ENCODE measurements at regions not wholly inside any gene's neighbourhood (a gene's known extent, or its start where the extent isn't known, plus 50 kb on each side); places are given as distances from the start of the nearest gene placed in this dataset.
"Not testable (repeated sequence)": the region's sequence is repeated elsewhere in the genome, so short reads cannot be mapped to it uniquely, and the experiment has no call there.

DNA sequence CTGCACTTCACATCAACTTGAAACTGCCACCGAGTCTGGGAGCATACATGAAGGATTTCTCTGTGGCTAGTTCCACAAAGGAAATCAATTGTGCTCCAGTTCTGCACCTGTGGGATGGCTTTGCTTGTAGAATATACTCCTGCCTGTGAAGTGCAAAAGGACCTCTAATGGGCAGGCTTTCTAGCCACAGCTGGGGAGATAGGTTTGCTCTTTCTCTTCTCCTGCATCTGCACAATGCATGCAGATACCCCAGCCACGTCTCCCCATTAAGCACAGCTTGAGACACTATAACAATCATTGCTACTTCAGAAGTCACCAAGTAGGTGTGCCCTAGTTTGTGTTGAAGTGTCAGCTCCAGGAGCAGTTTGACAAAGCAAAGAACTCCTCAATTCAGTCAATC, 364.6 kb downstream of the ZIC3 start:
- no peaks in the 10 kb centered on the region for H3K4me1 ChIP-seq
- no peaks in the 10 kb centered on the region for H3K36me3 ChIP-seq
- TF ChIP-seq, protein P1, sequence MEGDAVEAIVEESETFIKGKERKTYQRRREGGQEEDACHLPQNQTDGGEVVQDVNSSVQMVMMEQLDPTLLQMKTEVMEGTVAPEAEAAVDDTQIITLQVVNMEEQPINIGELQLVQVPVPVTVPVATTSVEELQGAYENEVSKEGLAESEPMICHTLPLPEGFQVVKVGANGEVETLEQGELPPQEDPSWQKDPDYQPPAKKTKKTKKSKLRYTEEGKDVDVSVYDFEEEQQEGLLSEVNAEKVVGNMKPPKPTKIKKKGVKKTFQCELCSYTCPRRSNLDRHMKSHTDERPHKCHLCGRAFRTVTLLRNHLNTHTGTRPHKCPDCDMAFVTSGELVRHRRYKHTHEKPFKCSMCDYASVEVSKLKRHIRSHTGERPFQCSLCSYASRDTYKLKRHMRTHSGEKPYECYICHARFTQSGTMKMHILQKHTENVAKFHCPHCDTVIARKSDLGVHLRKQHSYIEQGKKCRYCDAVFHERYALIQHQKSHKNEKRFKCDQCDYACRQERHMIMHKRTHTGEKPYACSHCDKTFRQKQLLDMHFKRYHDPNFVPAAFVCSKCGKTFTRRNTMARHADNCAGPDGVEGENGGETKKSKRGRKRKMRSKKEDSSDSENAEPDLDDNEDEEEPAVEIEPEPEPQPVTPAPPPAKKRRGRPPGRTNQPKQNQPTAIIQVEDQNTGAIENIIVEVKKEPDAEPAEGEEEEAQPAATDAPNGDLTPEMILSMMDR (IDR thresholded peaks at IDR 0.05), result no peak
- TF ChIP-seq EP300 (IDR thresholded peaks at IDR 0.05) (no peak), POLR2A (IDR thresholded peaks at IDR 0.05) (no peak)
- no peak overlapping the region for H3K27ac ChIP-seq
- no peaks in the 10 kb centered on the region for H3K27me3 ChIP-seq
- peaks cover 0 to 18% (median 3%) of the 10 kb centered on the region in 4 donors for H3K9me3 ChIP-seq
- H3K4me3 ChIP-seq, result no peak overlapping the region
- 33 to 35% methylated on average over 2 of the region's 2 CpGs for WGBS, 2 donors
- DNase-seq (ENCODE audit: low spot score in 2 of 2), result no peak

DNA sequence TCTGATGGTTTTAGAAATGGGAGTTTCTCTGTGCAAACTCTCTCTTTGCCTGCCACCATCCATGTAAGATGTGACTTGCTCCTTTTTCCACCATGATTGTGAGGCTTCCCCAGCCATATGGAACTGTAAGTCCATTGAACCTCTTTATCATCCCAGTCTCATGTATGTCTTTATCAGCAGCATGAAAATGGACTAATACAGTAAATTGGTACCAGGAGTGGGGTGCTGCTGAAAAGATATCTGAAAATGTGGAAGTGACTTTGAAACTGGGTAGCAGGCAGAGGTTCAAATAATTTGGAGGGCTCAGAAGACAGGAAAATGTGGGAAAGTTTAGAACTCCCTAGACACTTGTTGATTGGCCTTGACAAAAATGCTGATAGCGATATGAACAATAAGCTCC, 368.3 kb downstream of the ZIC3 start:
- H3K9me3 ChIP-seq, result peaks cover 0 to 22% (median 3%) of the 10 kb centered on the region in 4 donors
- H3K27ac ChIP-seq; H3K4me3 ChIP-seq; H3K27me3 ChIP-seq; H3K4me1 ChIP-seq; H3K36me3 ChIP-seq; DNase-seq (ENCODE audit: low spot score in 2 of 2): not testable (repeated sequence)
- whole genome bisulfite sequencing, 2 donors, result 89 to 94% methylated on average over 1 of the region's 1 CpG

DNA sequence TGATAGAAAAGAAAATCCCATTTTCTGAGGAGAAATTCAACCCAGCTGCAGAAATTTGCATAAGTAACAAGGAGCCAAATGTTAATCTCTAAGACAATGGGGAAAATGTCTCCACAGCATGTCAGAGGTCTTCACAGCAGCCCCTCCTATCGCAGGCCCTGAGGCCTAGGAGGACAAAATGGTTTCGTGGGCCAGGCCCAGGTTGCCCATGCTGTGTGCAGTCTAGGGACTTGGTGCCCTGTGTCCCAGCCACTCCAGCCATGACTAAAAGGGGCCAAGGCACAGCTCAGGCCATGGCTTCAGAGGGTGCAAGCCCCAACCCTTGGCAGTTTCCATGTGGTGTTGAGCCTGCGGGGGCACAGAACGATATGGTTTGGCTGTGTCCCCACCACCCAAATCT, 369.0 kb downstream of the ZIC3 start:
- DNase-seq (ENCODE audit: low spot score in 2 of 2); H3K4me3 ChIP-seq; H3K36me3 ChIP-seq; H3K4me1 ChIP-seq; H3K27me3 ChIP-seq; H3K27ac ChIP-seq: not testable (repeated sequence)
- peaks cover 0 to 22% (median 3%) of the 10 kb centered on the region in 4 donors for H3K9me3 ChIP-seq
- 89 to 93% methylated on average over 2 to 4 of the region's 4 CpGs for WGBS, 2 donors

DNA sequence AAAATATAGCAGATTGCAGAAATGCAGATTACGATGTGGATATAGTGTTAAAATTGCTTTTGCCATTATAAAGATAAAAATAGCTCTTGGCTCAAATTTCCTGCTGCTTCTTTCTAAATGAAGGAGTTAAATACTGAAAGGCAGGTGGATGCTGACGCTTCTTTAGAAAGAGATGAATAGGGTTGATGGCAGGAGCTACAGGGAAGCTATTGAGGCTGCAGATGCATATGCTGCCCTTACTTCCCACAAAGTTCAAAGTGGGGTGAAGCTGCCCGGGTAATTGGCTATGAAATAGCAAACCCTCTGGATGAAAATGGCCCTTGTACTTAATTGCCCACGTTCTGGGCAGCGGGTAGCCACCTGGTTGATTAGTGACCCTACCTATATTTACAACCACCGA, 379.5 kb downstream of the ZIC3 start:
- WGBS, 2 donors, result 40 to 53% methylated on average over 5 to 6 of the region's 6 CpGs
- TF ChIP-seq EP300 (IDR thresholded peaks at IDR 0.05), result no peak
- TF ChIP-seq, protein P1 (IDR thresholded peaks at IDR 0.05), result no peak
- TF ChIP-seq POLR2A (IDR thresholded peaks at IDR 0.05), result no peak
- Histone ChIP-seq H3K4me1 (no peaks in the 10 kb centered on the region), H3K4me3 (no peak overlapping the region), H3K27me3 (no peaks in the 10 kb centered on the region), H3K9me3 (no peaks in the 10 kb centered on the region), H3K27ac (no peak overlapping the region), H3K36me3 (no peaks in the 10 kb centered on the region)
- no peak for DNase-seq (ENCODE audit: low spot score in 2 of 2)

DNA sequence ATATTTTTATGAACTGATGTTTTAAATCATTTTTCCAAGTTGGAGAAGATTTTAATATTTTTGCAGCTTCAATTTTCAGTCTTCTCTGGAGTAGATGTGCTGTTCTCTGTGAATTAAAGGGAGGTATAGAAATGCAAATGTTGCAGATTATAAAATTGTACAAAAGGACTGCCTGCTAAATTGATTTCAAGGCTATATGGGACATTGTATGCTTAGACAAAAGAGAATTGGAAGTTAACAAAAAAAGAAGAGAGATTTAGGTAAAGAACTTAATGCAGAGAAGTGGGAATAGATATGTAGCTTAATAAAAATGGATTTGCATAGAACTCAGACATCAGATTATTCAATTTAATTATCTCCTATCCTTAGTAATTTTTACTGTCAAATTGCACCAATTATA, 403.3 kb downstream of the ZIC3 start:
- Histone ChIP-seq H3K4me1 (no peaks in the 10 kb centered on the region), H3K9me3 (no peaks in the 10 kb centered on the region), H3K36me3 (no peaks in the 10 kb centered on the region), H3K4me3 (no peak overlapping the region), H3K27ac (no peak overlapping the region), H3K27me3 (no peaks in the 10 kb centered on the region)
- TF ChIP-seq, protein P1 (IDR thresholded peaks at IDR 0.05), result no peak
- TF ChIP-seq EP300 (IDR thresholded peaks at IDR 0.05), result no peak
- no peak for TF ChIP-seq POLR2A (IDR thresholded peaks at IDR 0.05)
- no peak for DNase-seq (ENCODE audit: low spot score in 2 of 2)

DNA sequence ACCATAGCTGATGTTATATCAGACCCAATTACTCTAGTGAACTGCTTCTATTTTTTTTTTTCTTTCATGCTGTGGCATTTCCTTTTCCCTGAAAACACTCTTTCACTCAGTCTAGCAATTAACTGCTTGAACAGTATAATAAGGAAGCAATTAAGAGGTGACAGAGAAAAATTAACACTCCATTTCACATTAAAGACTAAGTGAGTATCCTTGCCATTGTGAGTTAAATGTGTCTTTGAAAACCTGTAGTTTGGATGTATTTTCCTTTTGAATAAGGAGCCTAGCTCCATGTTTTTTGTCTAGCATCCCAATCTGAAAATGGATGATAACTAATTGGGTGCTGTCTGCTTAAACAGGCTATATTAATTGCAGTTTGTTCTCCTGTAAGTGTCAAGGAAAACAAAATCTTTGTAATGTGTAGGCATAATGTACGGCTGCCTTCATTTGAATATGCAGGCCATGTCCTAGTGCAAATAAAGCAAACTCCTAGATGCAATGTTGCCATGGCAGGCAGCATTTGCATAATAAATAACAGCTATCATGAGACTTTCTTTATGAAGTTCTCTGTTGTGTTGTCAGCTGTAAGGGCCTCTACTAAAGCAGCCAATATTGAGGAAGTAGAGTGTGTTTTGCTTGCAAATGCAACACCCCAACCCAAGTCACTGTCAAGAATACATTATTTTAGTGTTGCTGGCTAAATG, 416.7 kb downstream of the ZIC3 start:
- no peaks in the 10 kb centered on the region for H3K4me1 ChIP-seq
- no peaks in the 10 kb centered on the region for H3K27me3 ChIP-seq
- H3K27ac ChIP-seq, result no peak overlapping the region
- no peaks in the 10 kb centered on the region for H3K9me3 ChIP-seq
- no peaks in the 10 kb centered on the region for H3K36me3 ChIP-seq
- WGBS, 2 donors, result 53 to 59% methylated on average over 1 of the region's 1 CpG
- TF ChIP-seq EP300 (IDR thresholded peaks at IDR 0.05), result no peak
- TF ChIP-seq, protein P1 (IDR thresholded peaks at IDR 0.05), result no peak
- no peak for TF ChIP-seq POLR2A (IDR thresholded peaks at IDR 0.05)
- DNase-seq (ENCODE audit: low spot score in 2 of 2), result no peak
- H3K4me3 ChIP-seq, result no peak overlapping the region
